ENCODE measurements at regions not wholly inside any gene's neighbourhood (a gene's known extent, or its start where the extent isn't known, plus 50 kb on each side); places are given as distances from the start of the nearest gene placed in this dataset.

DNA sequence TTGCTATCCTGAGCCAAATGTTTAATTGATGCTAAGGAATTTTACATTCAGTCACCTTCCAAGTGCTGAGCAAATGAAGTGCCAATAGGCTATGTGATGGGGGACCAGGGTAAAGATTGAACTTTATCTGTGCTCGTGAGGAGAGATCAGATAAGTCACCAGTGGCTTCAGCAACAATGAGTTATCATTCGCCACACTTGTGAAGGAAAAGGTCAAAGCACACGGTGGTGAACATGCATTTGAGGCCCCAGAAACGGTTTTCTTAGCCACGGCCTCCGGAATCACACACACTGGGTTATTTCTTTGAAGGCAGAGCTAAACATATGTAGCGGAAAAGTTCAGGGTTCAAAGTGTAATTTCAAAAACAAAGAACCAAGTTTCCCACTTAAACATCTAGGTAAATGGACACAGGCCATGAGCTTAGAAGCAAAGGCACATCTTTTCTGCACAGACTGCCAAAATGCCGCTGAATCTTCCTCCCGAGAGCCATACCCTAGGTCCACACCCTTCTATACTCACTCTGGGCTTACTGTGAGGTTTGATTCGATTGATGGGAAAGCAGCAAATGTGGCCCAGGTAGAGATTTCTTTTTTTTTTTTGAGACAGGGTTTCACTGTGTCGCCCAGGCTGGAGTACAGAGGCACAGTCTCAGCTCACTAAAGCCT is 268.5 kb downstream of the SHQ1 start:
- ChIA-PET CTCF (no interaction called here), POLR2A (interaction anchor here (0.9 to 1.0 kb wide), 2 partner anchors 8 to 133 kb away, joined by 4 read pairs; partner anchors contain the start of gene RYBP)
- H3K4me1 Mint-ChIP-seq, result peaks cover 25% of the 10 kb centered on the region
- peaks cover 26% of the 10 kb centered on the region for H3K27me3 Mint-ChIP-seq
- no peak overlapping the region for H3K4me3 Mint-ChIP-seq
- no peak overlapping the region for H3K27ac Mint-ChIP-seq
- H3K36me3 Mint-ChIP-seq (ENCODE audit: low read depth), result no peaks in the 10 kb centered on the region
- DNase-seq (no peak), ATAC-seq (ENCODE audit: low read depth) (no peak)
- no peaks in the 10 kb centered on the region for H3K9me3 Mint-ChIP-seq
- intact Hi-C loops (cut with micrococcal nuclease), result loop anchor here (2.0 to 10.0 kb wide), 5 partner anchors 57 to 415 kb away; no protein-coding TSS in a partner anchor
- no peak for TF ChIP-seq CTCF (IDR thresholded peaks at IDR 0.05)

DNA sequence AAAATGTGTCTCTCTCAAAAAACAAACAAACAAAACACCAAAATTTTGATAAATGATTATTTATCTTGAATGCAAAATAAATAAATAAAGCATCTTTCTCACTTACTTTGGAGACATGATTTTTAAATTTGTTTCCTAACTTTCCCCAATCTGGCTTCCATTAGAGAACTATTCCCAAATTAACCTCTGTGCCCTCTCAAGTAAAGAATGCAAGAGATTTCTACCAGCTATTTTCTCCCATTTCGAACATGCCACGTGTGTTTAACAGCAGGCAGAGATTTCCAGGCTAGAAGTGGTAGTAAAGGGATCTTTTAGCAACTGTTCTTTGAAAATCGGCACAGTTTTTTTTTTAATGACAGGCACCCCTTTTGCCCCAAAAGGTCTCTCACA is 269.1 kb downstream of the SHQ1 start:
- H3K27ac Mint-ChIP-seq, result no peak overlapping the region
- H3K4me3 Mint-ChIP-seq, result no peak overlapping the region
- peaks cover 29% of the 10 kb centered on the region for H3K27me3 Mint-ChIP-seq
- intact Hi-C loops (cut with micrococcal nuclease), result no loop called here
- ATAC-seq (ENCODE audit: low read depth) (no peak), DNase-seq (no peak)
- ChIA-PET POLR2A (interaction anchor here (0.9 kb wide), 1 partner anchor 8 kb away, joined by 4 read pairs; no protein-coding TSS in a partner anchor), CTCF (interaction anchor here (1.0 kb wide), 1 partner anchor 243 kb away, joined by 3 read pairs; no protein-coding TSS in a partner anchor)
- no peak for TF ChIP-seq CTCF (IDR thresholded peaks at IDR 0.05)
- H3K4me1 Mint-ChIP-seq, result peaks cover 25% of the 10 kb centered on the region
- no peaks in the 10 kb centered on the region for H3K9me3 Mint-ChIP-seq
- H3K36me3 Mint-ChIP-seq (ENCODE audit: low read depth), result no peaks in the 10 kb centered on the region

DNA sequence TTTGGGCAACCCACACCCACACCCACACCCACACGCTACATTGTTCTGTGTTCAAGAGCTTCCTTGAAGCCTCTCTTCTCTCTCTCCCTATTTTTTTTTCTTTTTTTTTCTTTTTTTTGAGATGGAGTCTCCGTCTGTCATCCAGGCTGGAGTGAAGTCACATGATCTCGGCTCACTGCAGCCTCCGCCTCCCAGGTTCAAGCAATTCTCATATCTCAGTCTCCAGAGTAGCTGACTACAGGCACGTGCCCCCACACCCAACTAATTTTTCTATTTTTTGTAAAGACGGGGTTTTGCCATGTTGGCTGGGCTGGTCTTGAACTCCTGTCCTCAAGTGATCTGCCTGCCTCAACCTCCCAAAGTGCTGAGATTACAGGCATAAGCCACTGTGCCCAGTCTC is 271.1 kb downstream of the SHQ1 start:
- intact Hi-C loops (cut with micrococcal nuclease), result no loop called here
- Mint-ChIP-seq H3K9me3 (no peaks in the 10 kb centered on the region), H3K4me1 (peaks cover 10% of the 10 kb centered on the region), H3K36me3 (ENCODE audit: low read depth) (no peaks in the 10 kb centered on the region), H3K27me3 (peaks cover 29% of the 10 kb centered on the region), H3K4me3 (no peak overlapping the region), H3K27ac (no peak overlapping the region)
- ATAC-seq (ENCODE audit: low read depth) (no peak), DNase-seq (no peak)
- POLR2A ChIA-PET, result no interaction called here
- TF ChIP-seq CTCF (IDR thresholded peaks at IDR 0.05), result no peak
- CTCF ChIA-PET, result no interaction called here

DNA sequence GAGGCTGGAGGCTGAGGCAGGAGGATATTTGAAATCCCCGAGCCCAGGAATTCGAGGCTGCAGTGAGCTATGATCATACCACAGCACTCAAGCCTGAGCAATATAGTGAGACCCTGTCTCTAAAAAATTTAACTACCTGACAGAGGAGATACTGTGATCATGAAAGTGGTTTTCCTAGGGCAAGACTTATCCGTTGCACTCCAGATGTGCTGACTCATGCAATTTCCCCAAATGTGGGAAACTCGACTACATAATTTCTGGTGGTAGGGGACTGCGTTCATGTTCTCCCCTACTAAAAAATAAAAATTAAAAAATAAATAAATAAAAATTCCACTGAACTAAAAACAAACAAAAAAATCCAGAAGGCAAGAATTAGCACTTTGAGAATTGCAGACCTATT is 271.7 kb downstream of the SHQ1 start:
- Mint-ChIP-seq H3K36me3 (ENCODE audit: low read depth) (no peaks in the 10 kb centered on the region), H3K27ac (no peak overlapping the region), H3K4me1 (peaks cover 5% of the 10 kb centered on the region), H3K4me3 (no peak overlapping the region), H3K27me3 (peaks cover 33% of the 10 kb centered on the region), H3K9me3 (no peaks in the 10 kb centered on the region)
- DNase-seq (no peak), ATAC-seq (ENCODE audit: low read depth) (no peak)
- ChIA-PET POLR2A (no interaction called here), CTCF (no interaction called here)
- intact Hi-C loops (cut with micrococcal nuclease), result no loop called here
- TF ChIP-seq CTCF (IDR thresholded peaks at IDR 0.05), result no peak

GRCh38 chr3:72574144-72574543 is 274.1 kb downstream of the SHQ1 start:
- Mint-ChIP-seq H3K27ac (no peak overlapping the region), H3K36me3 (ENCODE audit: low read depth) (no peaks in the 10 kb centered on the region), H3K4me3 (no peak overlapping the region), H3K27me3 (peaks cover 27% of the 10 kb centered on the region), H3K4me1 (no peaks in the 10 kb centered on the region), H3K9me3 (no peaks in the 10 kb centered on the region)
- CTCF ChIA-PET, result no interaction called here
- POLR2A ChIA-PET, result no interaction called here
- no peak for DNase-seq
- no peak for ATAC-seq (ENCODE audit: low read depth)
- no peak for TF ChIP-seq CTCF (IDR thresholded peaks at IDR 0.05)
- intact Hi-C loops (cut with micrococcal nuclease), result no loop called here
